ENCODE measurements at regions not wholly inside any gene's neighbourhood (a gene's known extent, or its start where the extent isn't known, plus 50 kb on each side); places are given as distances from the start of the nearest gene placed in this dataset.
"Not testable (repeated sequence)": the region's sequence is repeated elsewhere in the genome, so short reads cannot be mapped to it uniquely, and the experiment has no call there.

DNA sequence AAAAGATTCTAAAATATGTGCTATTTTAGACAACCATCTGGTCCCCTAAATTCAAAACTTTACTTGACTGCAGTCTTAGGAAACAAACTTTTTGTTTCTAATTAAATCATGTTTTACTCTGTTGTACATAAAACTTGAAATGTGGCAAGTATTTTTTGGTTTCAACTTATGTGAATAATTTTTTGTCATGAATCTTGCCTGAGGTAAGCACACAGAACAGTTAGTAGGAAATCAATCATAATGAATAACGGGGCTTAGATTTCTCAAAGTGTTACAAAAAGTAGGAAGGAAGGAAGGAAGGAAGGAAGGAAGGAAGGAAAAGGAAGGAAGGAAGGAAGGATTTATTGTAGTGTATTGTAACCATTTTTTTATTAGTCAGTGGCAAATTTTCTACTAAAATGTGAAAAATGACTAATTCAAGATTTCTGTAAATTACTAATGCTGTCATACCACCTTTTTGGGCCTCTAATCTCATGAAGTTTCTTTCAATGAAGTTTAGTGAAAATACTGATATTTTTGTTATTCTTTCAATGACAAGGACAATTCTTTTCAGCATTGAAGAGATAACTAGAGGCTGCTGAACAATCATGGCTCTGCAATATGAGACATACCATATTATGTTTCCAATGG is 1689.2 kb downstream of the OTOL1 start:
- no peak overlapping the region for H3K4me3 ChIP-seq (ENCODE audit: control insufficient read depth, low read depth, low read length)
- DNase-seq (ENCODE audit: low read depth), result no peak
- no peak for TF ChIP-seq CTCF (IDR thresholded peaks at IDR 0.05; ENCODE audit: control insufficient read depth, insufficient read depth, low read depth, low read length, missing control alignments)

- no peak overlapping the region for H3K4me3 ChIP-seq (ENCODE audit: control insufficient read depth, low read depth, low read length)
- TF ChIP-seq CTCF (IDR thresholded peaks at IDR 0.05; ENCODE audit: control insufficient read depth, insufficient read depth, low read depth, low read length, missing control alignments), result no peak
Observed at GRCh38 chr3:163175970-163176369, 1679.4 kb downstream of the OTOL1 start.

GRCh38 chr3:163172513-163172912 is 1675.9 kb downstream of the OTOL1 start:
- DNase-seq (ENCODE audit: low read depth); H3K4me3 ChIP-seq (ENCODE audit: control insufficient read depth, low read depth, low read length): not testable (repeated sequence)

More at GRCh38 chr3:163175970-163176369, 1679.4 kb downstream of the OTOL1 start:
- DNase-seq (ENCODE audit: low read depth), result no peak

- no peak for TF ChIP-seq CTCF (IDR thresholded peaks at IDR 0.05; ENCODE audit: control insufficient read depth, insufficient read depth, low read depth, low read length, missing control alignments)
- DNase-seq (ENCODE audit: low read depth), result no peak
- no peak overlapping the region for H3K4me3 ChIP-seq (ENCODE audit: control insufficient read depth, low read depth, low read length)
Observed at GRCh38 chr3:163166197-163166596, 1669.6 kb downstream of the OTOL1 start.

DNA sequence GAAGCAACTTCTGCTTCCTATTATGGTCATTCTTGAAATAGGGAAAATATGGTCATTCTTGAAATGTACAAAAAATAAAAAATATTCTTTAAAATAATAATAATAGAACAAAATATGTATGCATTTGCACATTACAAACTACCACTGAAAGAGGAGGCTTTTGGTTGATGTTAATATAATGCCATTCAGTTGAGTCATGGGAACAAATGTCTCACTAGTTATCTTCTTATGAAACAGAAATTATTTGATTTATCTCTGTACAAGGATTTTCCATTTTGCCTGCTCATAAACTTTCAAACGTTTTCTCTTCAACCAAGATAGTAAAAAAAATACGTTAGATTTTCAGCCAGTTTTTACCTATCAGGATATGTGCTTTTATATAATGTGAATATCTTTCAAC is 1662.7 kb downstream of the OTOL1 start:
- no peak for DNase-seq (ENCODE audit: low read depth)
- TF ChIP-seq CTCF (IDR thresholded peaks at IDR 0.05; ENCODE audit: control insufficient read depth, insufficient read depth, low read depth, low read length, missing control alignments), result no peak
- H3K4me3 ChIP-seq (ENCODE audit: control insufficient read depth, low read depth, low read length), result no peak overlapping the region

DNA sequence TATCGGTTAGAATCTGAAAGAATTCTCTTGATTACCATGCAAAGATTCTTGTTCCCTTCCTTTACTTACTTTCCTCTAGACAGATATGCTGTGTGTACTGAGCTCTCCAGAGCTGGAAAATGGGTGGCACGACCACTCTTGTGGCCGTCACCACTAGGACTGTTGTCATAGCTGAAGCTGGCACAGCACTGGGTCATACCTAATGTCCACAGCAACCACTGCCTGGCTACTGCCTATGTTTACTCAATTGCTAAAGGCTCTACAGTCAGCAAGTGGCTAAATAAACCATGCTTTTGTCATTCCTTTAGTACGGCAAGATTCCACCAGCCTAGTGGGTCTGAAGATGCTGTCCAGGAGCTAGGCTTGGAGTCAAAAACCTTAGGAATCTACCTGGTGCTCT is 1643.0 kb downstream of the OTOL1 start:
- H3K4me3 ChIP-seq (ENCODE audit: control insufficient read depth, low read depth, low read length), result no peak overlapping the region
- DNase-seq (ENCODE audit: low read depth), result no peak
- no peak for TF ChIP-seq CTCF (IDR thresholded peaks at IDR 0.05; ENCODE audit: control insufficient read depth, insufficient read depth, low read depth, low read length, missing control alignments)

DNA sequence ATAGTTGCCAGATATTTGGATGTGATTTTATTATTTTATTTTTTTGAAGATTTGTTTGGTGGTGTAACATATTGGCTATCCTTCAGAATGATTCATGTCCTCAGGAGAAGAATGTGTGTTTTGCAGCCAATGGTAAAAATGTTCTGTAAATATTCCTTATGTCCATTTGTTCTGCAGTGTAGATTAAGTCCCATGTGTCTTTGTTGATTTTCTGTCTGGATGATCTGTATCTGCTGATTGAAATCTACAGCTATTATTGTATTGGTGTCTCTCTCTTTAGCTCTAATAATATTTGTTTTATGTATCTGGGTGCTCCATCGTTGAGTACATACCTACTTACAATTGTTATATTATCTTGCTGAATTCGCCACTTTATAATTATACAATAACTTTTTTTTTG is 1641.7 kb downstream of the OTOL1 start:
- H3K4me3 ChIP-seq (ENCODE audit: control insufficient read depth, low read depth, low read length), result no peak overlapping the region
- TF ChIP-seq CTCF (IDR thresholded peaks at IDR 0.05; ENCODE audit: control insufficient read depth, insufficient read depth, low read depth, low read length, missing control alignments), result no peak
- no peak for DNase-seq (ENCODE audit: low read depth)
